ENCODE measurements at regions not wholly inside any gene's neighbourhood (a gene's known extent, or its start where the extent isn't known, plus 50 kb on each side); places are given as distances from the start of the nearest gene placed in this dataset.

GRCh38 chr11:42054351-42054900 lies 595.0 kb upstream of the LRRC4C start:
- DNase-seq = no peak

DNA sequence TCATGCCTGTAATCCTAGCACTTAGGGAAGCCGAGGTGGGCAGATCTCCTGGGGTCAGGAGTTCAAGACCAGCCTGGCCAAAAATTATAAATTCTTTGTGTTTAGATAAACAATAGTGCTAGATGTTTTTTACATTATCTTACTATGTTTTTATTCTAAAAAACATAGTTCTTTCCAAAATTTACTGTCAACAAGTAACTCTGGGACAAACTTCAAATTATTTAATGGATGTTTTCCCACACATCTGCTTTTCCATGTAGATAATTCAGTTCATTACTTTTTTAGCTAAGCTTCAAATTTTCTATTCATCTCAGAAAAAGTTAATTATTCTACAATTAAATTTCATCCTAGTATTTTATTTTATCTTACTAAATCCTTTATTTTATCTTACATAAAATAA lies 596.2 kb upstream of the LRRC4C start:
- DNase-seq = no peak

DNA sequence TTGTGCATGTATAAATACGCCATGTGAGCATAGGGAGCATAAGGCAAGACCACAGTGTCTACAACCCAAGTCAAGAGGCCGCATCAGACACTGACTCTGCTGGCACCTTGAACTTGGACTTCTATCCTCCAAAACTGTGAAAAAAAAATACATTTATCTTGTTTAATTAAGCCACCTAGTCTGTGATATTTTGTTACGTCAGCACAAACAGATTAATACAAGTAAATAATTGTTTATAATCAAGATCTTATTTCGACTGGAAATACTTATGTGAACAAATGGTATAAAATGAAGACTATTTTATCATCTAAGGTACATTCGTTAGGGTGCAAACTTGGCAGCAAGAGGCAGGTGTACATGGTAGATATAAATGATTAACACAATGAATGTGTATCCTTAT lies 599.3 kb upstream of the LRRC4C start:
- DNase-seq = no peak

- DNase-seq = no peak
These were observed 605.7 kb upstream of the LRRC4C start for GRCh38 chr11:42065199-42065598.

DNA sequence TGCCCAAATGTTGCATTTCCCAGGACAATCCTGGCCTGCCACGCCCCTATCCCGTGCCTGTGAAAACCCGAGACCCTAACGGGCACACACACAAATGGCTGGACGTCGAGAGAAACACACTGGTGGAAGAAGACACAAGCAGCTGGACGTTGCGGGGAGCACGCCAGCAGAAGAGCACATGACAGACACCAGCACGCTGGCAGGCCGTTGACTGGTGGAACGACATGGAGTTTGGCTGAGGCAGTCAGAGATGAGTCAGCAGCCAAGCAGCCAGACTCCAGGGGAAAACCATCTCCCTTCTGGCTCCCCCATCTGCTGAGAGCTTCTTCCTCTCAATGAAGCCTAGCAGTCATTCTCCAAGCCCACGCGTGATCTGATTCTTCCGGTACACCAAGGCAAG lies 606.7 kb upstream of the LRRC4C start:
- no peak for DNase-seq

- no peak for DNase-seq
These were observed 614.9 kb upstream of the LRRC4C start for GRCh38 chr11:42074306-42074705.

GRCh38 chr11:42075180-42075579 lies 615.7 kb upstream of the LRRC4C start:
- DNase-seq = no peak

GRCh38 chr11:42077794-42078193 lies 618.3 kb upstream of the LRRC4C start:
- DNase-seq = no peak

- DNase-seq = peak; percentile 7
These were observed 626.3 kb upstream of the LRRC4C start for GRCh38 chr11:42085736-42086135.

- no peak for DNase-seq
These were observed 634.1 kb upstream of the LRRC4C start for GRCh38 chr11:42093541-42093940.

DNA sequence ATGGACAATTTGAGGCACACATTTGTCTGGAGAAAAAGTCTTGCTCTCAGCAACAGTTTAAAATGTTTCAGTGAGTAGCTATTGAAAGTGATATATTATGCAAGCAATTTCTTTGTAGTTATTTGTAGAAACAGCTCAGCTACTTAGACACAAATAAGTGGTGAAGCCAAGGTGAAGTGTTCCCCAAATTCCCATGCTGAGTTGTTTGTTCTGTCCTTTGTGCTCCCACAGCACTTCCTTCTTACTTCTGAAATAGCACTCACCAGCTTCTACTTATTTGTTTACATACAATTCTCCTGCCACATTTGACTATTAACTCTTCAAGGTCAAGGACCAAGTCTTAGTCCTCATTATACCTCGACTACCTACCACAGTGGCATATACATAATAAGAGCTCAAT lies 638.6 kb upstream of the LRRC4C start:
- no peak for DNase-seq

DNA sequence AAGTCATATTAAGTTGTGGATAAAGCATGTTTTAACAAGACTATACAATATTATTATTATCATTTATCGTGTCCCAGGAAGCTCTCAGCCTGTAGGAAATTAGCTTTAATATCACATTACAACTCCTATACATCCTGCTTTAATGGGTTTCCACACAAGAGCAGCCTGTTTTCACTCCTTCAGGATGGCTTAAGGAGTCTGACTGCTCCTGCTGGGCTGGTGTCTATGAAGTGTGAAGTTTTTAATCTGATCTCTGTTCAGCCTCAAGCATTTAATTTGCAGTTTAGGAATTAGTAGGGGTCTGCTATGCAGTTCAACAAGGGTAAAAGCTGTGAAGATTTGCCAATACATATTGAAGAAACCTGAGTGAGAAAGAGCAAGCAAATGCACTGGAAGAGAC lies 653.4 kb upstream of the LRRC4C start:
- no peak for DNase-seq

DNA sequence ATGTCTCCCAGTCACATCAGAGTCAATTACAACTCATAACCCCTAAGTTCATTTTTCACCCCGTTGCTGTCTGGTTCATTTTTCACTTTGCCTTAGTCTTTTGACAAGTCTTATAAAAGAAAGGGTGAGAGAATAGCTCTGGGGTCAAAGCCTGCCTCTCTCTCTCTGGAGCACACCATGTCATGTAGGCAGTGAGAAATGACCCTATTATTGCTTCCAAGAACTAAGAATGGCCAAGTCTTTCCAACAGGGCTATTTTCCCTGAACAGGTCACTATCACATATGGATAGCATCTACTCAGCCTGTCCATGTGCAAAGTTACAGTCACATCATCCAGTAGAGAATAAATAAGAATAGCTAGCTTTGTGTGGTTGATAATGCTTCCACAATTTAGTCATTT lies 655.5 kb upstream of the LRRC4C start:
- DNase-seq = no peak

GRCh38 chr11:42138454-42138853 lies 679.0 kb upstream of the LRRC4C start:
- DNase-seq = no peak

DNA sequence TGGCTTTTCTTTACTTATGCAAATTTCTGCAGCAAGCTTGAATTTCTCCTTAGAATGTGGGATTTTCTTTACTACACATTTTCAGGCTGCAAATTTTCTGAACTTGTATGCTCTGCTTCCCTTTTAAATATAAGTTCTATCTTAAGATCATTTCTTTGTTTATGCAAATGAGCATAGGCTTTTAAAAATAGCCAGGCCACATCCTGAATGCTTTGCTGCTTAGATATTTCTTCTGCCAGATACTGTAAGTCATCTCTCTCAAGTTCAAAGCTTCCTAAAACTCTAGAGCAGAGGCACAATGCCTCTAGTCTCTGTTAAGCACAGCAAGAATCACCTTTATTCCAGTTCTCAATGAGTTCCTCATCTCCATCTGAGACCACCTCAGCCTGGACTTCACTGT lies 685.9 kb upstream of the LRRC4C start:
- no peak for DNase-seq

GRCh38 chr11:42161886-42162285 lies 702.4 kb upstream of the LRRC4C start:
- no peak for DNase-seq

- no peak for DNase-seq
These were observed 709.7 kb upstream of the LRRC4C start for GRCh38 chr11:42169191-42169590.

DNA sequence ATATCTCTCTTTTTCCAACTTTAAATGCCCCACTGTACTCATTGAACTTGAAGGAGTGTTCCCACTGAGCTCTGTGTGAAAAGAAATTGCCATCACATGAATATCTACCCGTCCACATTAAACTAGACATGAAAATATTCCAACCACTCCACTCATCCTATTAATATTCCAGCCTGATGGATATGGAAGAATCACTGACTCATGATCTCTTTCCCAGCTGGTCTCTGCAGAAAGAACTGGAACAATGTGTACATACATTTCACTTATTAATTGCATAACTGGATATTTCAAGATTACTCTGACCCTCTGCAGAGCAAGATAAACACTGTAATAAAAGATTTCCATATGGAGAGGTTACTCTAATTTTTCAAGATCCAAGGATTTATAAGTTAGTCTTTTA lies 711.1 kb upstream of the LRRC4C start:
- no peak for DNase-seq

DNA sequence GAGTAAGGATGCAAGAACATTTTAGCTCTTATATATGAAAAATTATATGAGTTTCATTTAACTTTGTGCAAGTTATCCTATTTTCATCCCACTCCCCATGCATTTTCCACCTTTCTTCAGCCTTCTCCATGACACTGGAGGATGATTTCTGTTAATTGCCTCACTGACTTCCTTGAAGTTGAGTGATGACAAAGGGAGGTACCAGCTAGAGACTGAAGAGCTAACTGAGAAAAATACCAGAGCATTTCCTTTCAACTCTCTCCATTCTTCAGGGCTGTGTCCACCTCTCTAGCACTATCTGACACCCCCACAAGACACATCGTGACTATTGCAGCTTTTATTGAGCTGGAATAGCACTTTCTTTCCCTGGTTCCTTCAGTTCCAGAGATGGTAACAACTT lies 711.6 kb upstream of the LRRC4C start:
- DNase-seq = no peak

GRCh38 chr11:42172441-42172840 lies 713.0 kb upstream of the LRRC4C start:
- no peak for DNase-seq

DNA sequence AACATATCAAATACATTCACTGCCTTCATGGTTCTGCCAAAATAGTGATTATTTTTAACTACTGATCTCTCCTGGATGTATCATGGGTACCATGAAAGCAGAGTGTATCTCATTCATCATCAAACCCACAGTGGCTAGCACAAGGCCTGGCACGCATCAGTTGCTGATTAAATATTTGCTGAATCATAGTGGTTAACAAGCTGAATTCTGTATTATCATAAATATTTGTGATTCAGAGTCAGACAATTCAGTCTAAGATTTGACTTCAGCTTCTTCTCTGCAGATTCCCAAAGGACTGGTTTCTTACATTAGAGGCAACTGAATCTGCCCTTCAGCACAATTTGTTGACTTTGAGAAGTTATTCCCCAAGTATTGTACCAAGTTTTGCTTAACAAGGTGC lies 715.8 kb upstream of the LRRC4C start:
- DNase-seq = no peak

- DNase-seq = no peak
These were observed 719.8 kb upstream of the LRRC4C start for GRCh38 chr11:42179216-42179615.

DNA sequence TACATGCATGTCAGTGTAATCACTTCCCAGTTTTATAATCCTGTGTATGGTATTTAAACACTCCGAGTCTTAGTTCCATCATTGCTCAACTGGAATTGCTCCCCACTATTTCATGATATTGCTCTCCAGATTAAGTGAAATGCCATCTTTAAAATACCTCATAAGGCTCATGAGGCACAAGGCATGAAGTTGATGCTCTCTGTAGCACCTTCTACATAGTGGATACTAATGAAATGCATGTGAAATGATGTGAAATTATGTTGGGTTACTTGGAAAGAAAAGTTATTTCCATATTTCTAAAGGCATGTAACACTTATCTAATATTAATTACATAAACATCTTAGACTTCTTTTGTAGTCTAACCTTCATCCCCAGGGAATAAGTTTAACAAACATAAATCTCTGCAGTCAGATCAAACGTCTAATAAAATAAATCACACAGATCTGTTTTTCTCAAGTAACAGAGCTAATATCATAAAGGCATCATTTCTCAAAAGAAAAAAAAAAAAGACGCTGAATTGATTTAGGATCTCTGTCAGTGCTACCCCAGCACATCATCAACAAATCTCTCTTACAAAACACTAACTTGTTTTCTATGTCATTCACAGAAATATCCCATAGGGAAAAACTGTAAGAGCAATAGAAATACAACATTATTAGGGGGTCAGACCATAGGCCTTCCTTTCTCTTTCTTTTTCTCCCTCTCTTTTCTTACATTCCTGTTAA lies 736.0 kb upstream of the LRRC4C start:
- DNase-seq = no peak

DNA sequence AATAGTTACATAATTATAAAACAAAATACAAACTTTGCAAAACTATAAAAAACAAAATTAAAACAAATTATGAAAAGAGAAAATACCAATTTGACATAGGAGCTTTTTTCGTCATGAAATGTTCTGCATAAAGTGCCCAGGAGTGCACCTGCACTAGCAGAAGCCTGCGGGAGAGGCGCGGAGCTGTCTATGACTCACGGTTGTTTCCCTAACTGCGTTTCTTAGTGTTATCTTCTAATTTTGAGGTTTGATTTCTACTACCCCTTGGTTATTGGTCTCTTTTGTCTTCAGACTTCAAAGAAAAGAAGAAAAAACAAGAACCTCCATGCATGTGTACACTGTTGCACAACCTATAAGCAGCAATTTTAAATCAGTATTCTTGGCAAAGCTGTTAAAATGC lies 740.9 kb upstream of the LRRC4C start:
- no peak for DNase-seq

GRCh38 chr11:42201603-42202148 lies 742.2 kb upstream of the LRRC4C start:
- no peak for DNase-seq

Measured in hematopoietic multipotent progenitor cell treated with erythropoietin and hydrocortisone succinate and interleukin-3 and kit ligand, for 6 days (in vitro differentiated cells).